ENCODE measurements at regions not wholly inside any gene's neighbourhood (a gene's known extent, or its start where the extent isn't known, plus 50 kb on each side); places are given as distances from the start of the nearest gene placed in this dataset.
"Not testable (repeated sequence)": the region's sequence is repeated elsewhere in the genome, so short reads cannot be mapped to it uniquely, and the experiment has no call there.

- no peak for DNase-seq
- Mint-ChIP-seq H3K4me3 (no peak overlapping the region), H3K27ac (no peak overlapping the region), H3K9me3 (peaks cover 0 to 2% (median 0%) of the 10 kb centered on the region in 7 donors), H3K27me3 (no peaks in the 10 kb centered on the region), H3K4me1 (no peaks in the 10 kb centered on the region), H3K36me3 (no peaks in the 10 kb centered on the region)
- ATAC-seq (ENCODE audit: low read depth in 2 of 2): no peak
- Histone ChIP-seq H3K27me3 (ENCODE audit: control insufficient read depth, insufficient read depth, low read length) (no peaks in the 10 kb centered on the region), H3K36me3 (ENCODE audit: control insufficient read depth, insufficient read depth, low read length) (no peaks in the 10 kb centered on the region), H3K27ac (ENCODE audit: insufficient read depth, low read length, poor library complexity, severe bottlenecking) (no peak overlapping the region), H3K4me3 (ENCODE audit: low read depth, low read length) (no peak overlapping the region), H3K4me1 (ENCODE audit: control insufficient read depth, insufficient read depth, low read length, poor library complexity, severe bottlenecking) (no peaks in the 10 kb centered on the region), H3K9me3 (ENCODE audit: control insufficient read depth in 2 of 2, low read length in 2 of 2) (no peaks in the 10 kb centered on the region)
These were observed 553.3 kb upstream of the KLHL4 start for GRCh38 chrX:86964321-86964720.

GRCh38 chrX:86981326-86981879 is 536.2 kb upstream of the KLHL4 start:
- no peaks in the 10 kb centered on the region for H3K9me3 ChIP-seq (ENCODE audit: control insufficient read depth in 2 of 2, low read length in 2 of 2)
- H3K4me3 ChIP-seq (ENCODE audit: low read depth, low read length): no peak overlapping the region
- H3K4me1 ChIP-seq (ENCODE audit: control insufficient read depth, insufficient read depth, low read length, poor library complexity, severe bottlenecking): no peaks in the 10 kb centered on the region
- DNase-seq: no peak
- H3K4me3 Mint-ChIP-seq: no peak overlapping the region
- no peaks in the 10 kb centered on the region for H3K36me3 ChIP-seq (ENCODE audit: control insufficient read depth, insufficient read depth, low read length)
- H3K36me3 Mint-ChIP-seq: no peaks in the 10 kb centered on the region
- no peak for ATAC-seq (ENCODE audit: low read depth in 2 of 2)
- no peak overlapping the region for H3K27ac Mint-ChIP-seq
- no peak overlapping the region for H3K27ac ChIP-seq (ENCODE audit: insufficient read depth, low read length, poor library complexity, severe bottlenecking)
- no peaks in the 10 kb centered on the region for H3K4me1 Mint-ChIP-seq
- peaks cover 5% of the 10 kb centered on the region for H3K27me3 Mint-ChIP-seq
- no peaks in the 10 kb centered on the region for H3K27me3 ChIP-seq (ENCODE audit: control insufficient read depth, insufficient read depth, low read length)
- H3K9me3 Mint-ChIP-seq: peaks cover 0 to 9% (median 2%) of the 10 kb centered on the region in 7 donors

GRCh38 chrX:86987351-86987750 is 530.3 kb upstream of the KLHL4 start:
- not testable (repeated sequence) for H3K36me3 ChIP-seq (ENCODE audit: control insufficient read depth, insufficient read depth, low read length); H3K9me3 ChIP-seq (ENCODE audit: control insufficient read depth in 2 of 2, low read length in 2 of 2); H3K9me3 Mint-ChIP-seq; H3K27ac ChIP-seq (ENCODE audit: insufficient read depth, low read length, poor library complexity, severe bottlenecking); H3K27me3 ChIP-seq (ENCODE audit: control insufficient read depth, insufficient read depth, low read length); H3K27me3 Mint-ChIP-seq; H3K36me3 Mint-ChIP-seq; H3K4me1 ChIP-seq (ENCODE audit: control insufficient read depth, insufficient read depth, low read length, poor library complexity, severe bottlenecking); DNase-seq; H3K4me3 Mint-ChIP-seq; H3K4me3 ChIP-seq (ENCODE audit: low read depth, low read length); ATAC-seq (ENCODE audit: low read depth in 2 of 2); H3K4me1 Mint-ChIP-seq; H3K27ac Mint-ChIP-seq

GRCh38 chrX:87003031-87003430 is 514.6 kb upstream of the KLHL4 start:
- H3K9me3 ChIP-seq (ENCODE audit: control insufficient read depth in 2 of 2, low read length in 2 of 2): no peaks in the 10 kb centered on the region
- Mint-ChIP-seq H3K27me3 (no peaks in the 10 kb centered on the region), H3K27ac (no peak overlapping the region), H3K36me3 (no peaks in the 10 kb centered on the region), H3K4me1 (no peaks in the 10 kb centered on the region), H3K4me3 (no peak overlapping the region), H3K9me3 (peaks cover 0 to 7% (median 0%) of the 10 kb centered on the region in 7 donors)
- no peak for ATAC-seq (ENCODE audit: low read depth in 2 of 2)
- no peaks in the 10 kb centered on the region for H3K36me3 ChIP-seq (ENCODE audit: control insufficient read depth, insufficient read depth, low read length)
- no peak for DNase-seq
- no peak overlapping the region for H3K4me3 ChIP-seq (ENCODE audit: low read depth, low read length)
- H3K27ac ChIP-seq (ENCODE audit: insufficient read depth, low read length, poor library complexity, severe bottlenecking): no peak overlapping the region
- no peaks in the 10 kb centered on the region for H3K4me1 ChIP-seq (ENCODE audit: control insufficient read depth, insufficient read depth, low read length, poor library complexity, severe bottlenecking)
- no peaks in the 10 kb centered on the region for H3K27me3 ChIP-seq (ENCODE audit: control insufficient read depth, insufficient read depth, low read length)

DNA sequence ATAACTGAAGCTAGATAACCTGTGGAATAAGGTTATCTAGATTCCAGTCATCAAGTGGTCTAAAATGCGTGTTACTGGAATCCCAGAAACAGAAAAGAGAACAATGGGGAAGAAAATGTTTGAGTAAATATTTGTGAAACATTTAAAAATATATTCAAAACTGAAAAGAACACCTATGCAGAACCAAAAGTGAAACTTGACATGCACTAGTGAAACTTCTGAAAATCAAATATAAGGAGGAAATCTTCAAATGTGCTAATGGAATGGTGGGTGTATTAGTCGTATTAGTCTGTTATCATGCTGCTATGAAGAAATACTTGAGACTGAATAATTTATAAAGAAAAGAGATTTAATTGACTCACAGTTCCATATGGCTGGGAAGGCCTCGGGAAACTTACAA is 512.4 kb upstream of the KLHL4 start:
- no peaks in the 10 kb centered on the region for H3K27me3 ChIP-seq (ENCODE audit: control insufficient read depth, insufficient read depth, low read length)
- ATAC-seq (ENCODE audit: low read depth in 2 of 2): no peak
- H3K36me3 ChIP-seq (ENCODE audit: control insufficient read depth, insufficient read depth, low read length): no peaks in the 10 kb centered on the region
- H3K4me3 Mint-ChIP-seq: no peak overlapping the region
- DNase-seq: no peak
- no peaks in the 10 kb centered on the region for H3K36me3 Mint-ChIP-seq
- H3K27ac Mint-ChIP-seq: no peak overlapping the region
- no peak overlapping the region for H3K27ac ChIP-seq (ENCODE audit: insufficient read depth, low read length, poor library complexity, severe bottlenecking)
- no peaks in the 10 kb centered on the region for H3K9me3 ChIP-seq (ENCODE audit: control insufficient read depth in 2 of 2, low read length in 2 of 2)
- no peaks in the 10 kb centered on the region for H3K4me1 ChIP-seq (ENCODE audit: control insufficient read depth, insufficient read depth, low read length, poor library complexity, severe bottlenecking)
- peaks cover 0 to 7% (median 0%) of the 10 kb centered on the region in 7 donors for H3K9me3 Mint-ChIP-seq
- H3K4me3 ChIP-seq (ENCODE audit: low read depth, low read length): no peak overlapping the region
- no peaks in the 10 kb centered on the region for H3K27me3 Mint-ChIP-seq
- no peaks in the 10 kb centered on the region for H3K4me1 Mint-ChIP-seq

DNA sequence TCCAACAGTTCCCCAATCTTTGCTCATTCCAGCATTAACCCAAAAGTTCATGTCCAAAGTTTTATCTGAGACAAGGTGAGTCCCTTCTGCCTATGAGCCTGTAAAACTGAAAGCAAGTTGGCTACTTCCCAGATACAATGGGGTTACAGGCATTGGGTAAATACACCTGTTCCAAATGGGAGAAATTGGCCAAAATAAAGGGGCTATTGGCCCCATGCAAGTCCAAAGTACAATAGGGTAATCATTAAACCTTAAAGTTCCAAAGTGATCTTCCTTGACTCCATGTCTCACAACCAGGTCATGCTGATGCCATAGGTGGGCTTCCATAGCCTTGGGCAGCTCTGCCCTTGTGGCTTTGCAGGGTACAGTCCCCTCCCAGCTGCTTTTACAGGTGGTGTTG is 511.7 kb upstream of the KLHL4 start:
- Histone ChIP-seq H3K4me1 (ENCODE audit: control insufficient read depth, insufficient read depth, low read length, poor library complexity, severe bottlenecking) (no peaks in the 10 kb centered on the region), H3K36me3 (ENCODE audit: control insufficient read depth, insufficient read depth, low read length) (no peaks in the 10 kb centered on the region), H3K9me3 (ENCODE audit: control insufficient read depth in 2 of 2, low read length in 2 of 2) (peaks cover 0 to 3% of the 10 kb centered on the region in 2 experiments), H3K27ac (ENCODE audit: insufficient read depth, low read length, poor library complexity, severe bottlenecking) (no peak overlapping the region), H3K27me3 (ENCODE audit: control insufficient read depth, insufficient read depth, low read length) (no peaks in the 10 kb centered on the region), H3K4me3 (ENCODE audit: low read depth, low read length) (no peak overlapping the region)
- DNase-seq (no peak), ATAC-seq (ENCODE audit: low read depth in 2 of 2) (no peak)
- H3K27me3 Mint-ChIP-seq: no peaks in the 10 kb centered on the region
- H3K4me3 Mint-ChIP-seq: no peak overlapping the region
- no peaks in the 10 kb centered on the region for H3K36me3 Mint-ChIP-seq
- peaks cover 0 to 7% (median 0%) of the 10 kb centered on the region in 7 donors for H3K9me3 Mint-ChIP-seq
- no peaks in the 10 kb centered on the region for H3K4me1 Mint-ChIP-seq
- no peak overlapping the region for H3K27ac Mint-ChIP-seq

GRCh38 chrX:87006561-87006960 is 511.0 kb upstream of the KLHL4 start:
- no peaks in the 10 kb centered on the region for H3K36me3 ChIP-seq (ENCODE audit: control insufficient read depth, insufficient read depth, low read length)
- ATAC-seq (ENCODE audit: low read depth in 2 of 2) (no peak), DNase-seq (no peak)
- no peaks in the 10 kb centered on the region for H3K36me3 Mint-ChIP-seq
- H3K27ac ChIP-seq (ENCODE audit: insufficient read depth, low read length, poor library complexity, severe bottlenecking): no peak overlapping the region
- peaks cover 0 to 3% of the 10 kb centered on the region in 2 experiments for H3K9me3 ChIP-seq (ENCODE audit: control insufficient read depth in 2 of 2, low read length in 2 of 2)
- H3K4me3 Mint-ChIP-seq: no peak overlapping the region
- no peak overlapping the region for H3K4me3 ChIP-seq (ENCODE audit: low read depth, low read length)
- no peaks in the 10 kb centered on the region for H3K4me1 Mint-ChIP-seq
- H3K27me3 Mint-ChIP-seq: no peaks in the 10 kb centered on the region
- H3K27ac Mint-ChIP-seq: no peak overlapping the region
- no peaks in the 10 kb centered on the region for H3K27me3 ChIP-seq (ENCODE audit: control insufficient read depth, insufficient read depth, low read length)
- no peaks in the 10 kb centered on the region for H3K4me1 ChIP-seq (ENCODE audit: control insufficient read depth, insufficient read depth, low read length, poor library complexity, severe bottlenecking)
- peaks cover 0 to 7% (median 0%) of the 10 kb centered on the region in 7 donors for H3K9me3 Mint-ChIP-seq

DNA sequence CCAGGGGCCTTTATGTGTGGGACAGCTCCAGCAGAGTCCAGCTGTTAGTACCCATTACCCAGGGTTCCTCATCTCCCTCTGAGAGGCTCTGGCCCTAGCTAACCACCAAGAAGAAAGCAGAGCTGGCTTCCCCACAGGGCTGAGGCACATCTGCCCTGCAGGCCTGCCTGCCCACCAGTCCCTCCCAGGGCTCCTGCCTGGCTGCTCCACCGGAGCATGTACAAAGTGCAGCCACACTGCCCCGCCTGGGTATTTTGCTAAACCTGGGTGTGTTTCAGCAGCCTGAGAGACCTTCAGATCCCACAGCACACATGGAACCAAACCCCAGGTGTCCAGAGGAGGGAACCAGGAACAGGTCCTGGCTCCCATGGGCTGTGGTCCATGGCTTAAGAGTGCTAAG is 500.4 kb upstream of the KLHL4 start:
- H3K27me3 Mint-ChIP-seq: no peaks in the 10 kb centered on the region
- no peaks in the 10 kb centered on the region for H3K4me1 Mint-ChIP-seq
- no peaks in the 10 kb centered on the region for H3K36me3 Mint-ChIP-seq
- Histone ChIP-seq H3K27ac (ENCODE audit: insufficient read depth, low read length, poor library complexity, severe bottlenecking) (no peak overlapping the region), H3K9me3 (ENCODE audit: control insufficient read depth in 2 of 2, low read length in 2 of 2) (no peaks in the 10 kb centered on the region), H3K36me3 (ENCODE audit: control insufficient read depth, insufficient read depth, low read length) (no peaks in the 10 kb centered on the region), H3K27me3 (ENCODE audit: control insufficient read depth, insufficient read depth, low read length) (no peaks in the 10 kb centered on the region), H3K4me3 (ENCODE audit: low read depth, low read length) (no peak overlapping the region), H3K4me1 (ENCODE audit: control insufficient read depth, insufficient read depth, low read length, poor library complexity, severe bottlenecking) (no peaks in the 10 kb centered on the region)
- no peak for DNase-seq
- no peak overlapping the region for H3K4me3 Mint-ChIP-seq
- H3K9me3 Mint-ChIP-seq: peaks cover 0 to 5% (median 0%) of the 10 kb centered on the region in 7 donors
- ATAC-seq (ENCODE audit: low read depth in 2 of 2): no peak
- H3K27ac Mint-ChIP-seq: no peak overlapping the region
